Esophagus muscularis mucosa (tissue), 4 donors: ENCODE measurements at regions not wholly inside any gene's neighbourhood (a gene's known extent, or its start where the extent isn't known, plus 50 kb on each side); places are given as distances from the start of the nearest gene placed in this dataset.

Experiments used
- CTCF ChIP-seq, 3 experiments: fragments of 200-600 bp in 2 of 3; fragments of 450-650 bp in 1 of 3; sonication (generic) in 2 of 3; IDR thresholded peaks; one replicate each; pipeline ENCODE4 v1.5.1; 2017 to 2019; ENCODE audit warnings: antibody characterized with exemption in 3 of 3, mild to moderate bottlenecking in 2 of 3, moderate library complexity in 1 of 3
- EP300 ChIP-seq: sonication (generic); formaldehyde crosslinking; IDR thresholded peaks from one replicate; pipeline ENCODE4 v1.6.1; 2017; ENCODE audit warnings: antibody characterized with exemption
- POLR2A ChIP-seq: fragments of 450-650 bp; IDR thresholded peaks from one replicate; pipeline ENCODE4 v1.6.1; 2017; ENCODE audit warnings: antibody characterized with exemption, moderate library complexity, mild to moderate bottlenecking, low read depth
- POLR2AphosphoS5 ChIP-seq, 2 donors: sonication (generic); formaldehyde crosslinking; IDR thresholded peaks; one replicate each; pipeline ENCODE4 v1.6.1; 2017; ENCODE audit warnings: antibody characterized with exemption in 2 of 2

- TF ChIP-seq POLR2A = no peak
- TF ChIP-seq CTCF (IDR thresholded peaks at IDR 0.05) = no peak
- no peak for TF ChIP-seq POLR2AphosphoS5 (IDR thresholded peaks at IDR 0.05)
- no peak for TF ChIP-seq EP300
Measured at GRCh38 chr16:79420493-79420892, 180.0 kb downstream of the MAF start.
